NCI-H2029 (cell line): ENCODE measurements at regions not wholly inside any gene's neighbourhood (a gene's known extent, or its start where the extent isn't known, plus 50 kb on each side); places are given as distances from the start of the nearest gene placed in this dataset.
"Not testable (repeated sequence)": the region's sequence is repeated elsewhere in the genome, so short reads cannot be mapped to it uniquely, and the experiment has no call there.

Experiments
- DNase-seq: peaks from one replicate; lab custom pipeline; 2025; lab: John Stamatoyannopoulos, UW

- DNase-seq, result no peak
Observed at GRCh38 chr13:111587249-111587648, 266.8 kb downstream of the TEX29 start.

- DNase-seq, result no peak
Observed at GRCh38 chr13:111589321-111589720, 268.9 kb downstream of the TEX29 start.

DNA sequence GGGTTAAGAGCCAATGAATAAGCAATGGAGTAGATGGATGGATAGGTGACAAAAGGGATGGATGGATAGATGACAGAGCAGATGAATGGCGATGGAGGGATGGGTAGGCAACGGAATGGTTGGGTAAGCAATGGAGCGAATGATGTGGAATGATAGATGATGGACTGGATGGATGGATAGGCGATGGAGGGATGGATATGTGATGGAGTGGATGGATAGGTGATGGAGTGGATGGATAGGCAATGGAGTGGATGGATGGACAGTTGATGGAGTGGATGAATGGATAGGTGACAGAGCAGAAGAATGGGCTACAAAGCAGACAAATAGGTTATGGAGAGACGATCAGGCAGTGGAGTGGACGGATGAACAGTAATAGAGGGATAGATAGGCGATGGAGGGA, 269.6 kb downstream of the TEX29 start:
- DNase-seq, result no peak

DNA sequence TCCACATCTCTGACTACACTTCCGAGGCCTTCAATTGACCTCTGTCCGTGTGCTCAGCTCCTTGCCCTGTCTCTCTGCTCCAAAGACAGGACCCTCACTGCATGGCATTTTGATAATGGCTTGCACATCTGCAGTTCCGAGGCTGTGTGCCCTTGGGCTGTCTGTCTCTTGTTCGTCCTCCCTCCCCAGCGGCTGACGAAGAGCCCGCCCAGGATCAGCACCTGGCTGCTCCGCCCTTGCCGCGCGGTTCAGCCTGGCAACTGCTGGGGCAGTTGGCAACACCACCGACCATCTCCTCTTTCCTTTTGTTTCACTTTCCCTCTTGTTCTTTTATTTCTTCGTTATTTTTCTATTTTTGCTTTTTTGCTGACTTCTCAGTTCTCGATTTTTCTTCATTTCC, 270.4 kb downstream of the TEX29 start:
- peak; percentile 74 for DNase-seq

GRCh38 chr13:111593490-111593889, 273.0 kb downstream of the TEX29 start:
- DNase-seq, result not testable (repeated sequence)

DNA sequence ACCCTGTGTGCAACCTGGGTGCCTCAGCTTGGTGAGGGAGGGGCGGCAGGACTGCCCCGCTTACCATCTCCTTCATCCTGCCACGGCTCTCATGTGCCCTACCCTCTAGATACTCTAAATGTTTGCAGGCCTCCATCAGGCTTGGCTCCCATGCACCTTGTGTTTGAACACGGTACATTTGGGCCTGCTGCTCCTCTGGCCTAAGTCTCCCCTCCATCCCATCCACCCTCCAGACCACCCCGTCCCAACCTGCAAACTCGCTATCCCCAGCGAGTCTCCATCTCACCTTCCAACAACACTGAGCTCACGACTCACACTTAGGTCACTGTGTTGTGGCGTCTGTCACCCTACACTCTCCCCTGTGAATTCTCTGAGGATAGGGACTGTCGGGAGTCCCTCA, 274.2 kb downstream of the TEX29 start:
- DNase-seq, result no peak

GRCh38 chr13:111595276-111595675, 274.8 kb downstream of the TEX29 start:
- no peak for DNase-seq

DNA sequence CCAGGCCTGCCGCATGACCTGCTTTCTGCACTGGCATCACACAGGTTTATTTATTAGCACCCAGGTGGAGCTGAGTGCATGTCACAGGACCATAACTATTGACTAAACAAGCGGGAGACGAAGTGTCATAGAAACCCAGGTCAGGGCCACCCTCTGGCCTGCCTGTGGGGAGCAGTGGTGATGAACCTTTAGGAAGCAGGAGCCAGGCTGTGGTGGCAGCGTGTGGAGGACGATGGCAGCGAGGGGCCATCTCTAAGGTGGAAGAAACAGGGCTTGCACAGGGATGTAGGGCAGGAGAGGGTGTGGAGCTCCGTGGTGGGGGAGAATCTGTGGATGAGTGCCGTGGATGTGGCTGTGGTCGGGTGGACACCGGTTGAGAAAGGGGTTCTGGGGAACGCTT, 275.3 kb downstream of the TEX29 start:
- DNase-seq, result no peak

DNA sequence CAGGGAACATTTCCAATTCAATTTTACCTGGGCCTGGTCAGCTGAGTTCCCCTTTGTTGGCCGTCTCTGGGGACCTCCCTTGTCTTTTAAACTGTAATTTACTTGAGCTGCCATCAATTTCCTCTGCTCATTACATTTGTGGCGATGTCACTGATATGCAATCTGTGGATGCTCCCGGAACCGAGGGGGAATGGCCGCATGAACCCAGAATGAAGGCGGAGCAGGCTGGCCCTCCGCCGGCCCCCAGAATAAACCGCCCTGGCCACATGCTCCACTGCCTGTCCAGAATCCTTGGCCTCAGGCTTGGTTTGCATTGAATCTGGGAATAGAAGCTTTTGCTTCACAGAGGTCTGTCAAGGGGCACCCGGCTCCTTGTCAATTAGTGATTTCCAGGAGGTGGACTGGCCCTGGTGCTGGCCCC, 276.8 kb downstream of the TEX29 start:
- DNase-seq, result no peak

- no peak for DNase-seq
Observed at GRCh38 chr13:111597618-111598017, 277.2 kb downstream of the TEX29 start.

- DNase-seq, result peak; percentile 29
Observed at GRCh38 chr13:111598747-111599146, 278.3 kb downstream of the TEX29 start.

- DNase-seq, result no peak
Observed at GRCh38 chr13:111599791-111600190, 279.3 kb downstream of the TEX29 start.

- DNase-seq, result no peak
Observed at GRCh38 chr13:111602874-111603273, 282.4 kb downstream of the TEX29 start.

- no peak for DNase-seq
Observed at GRCh38 chr13:111604097-111604496, 283.7 kb downstream of the TEX29 start.

- no peak for DNase-seq
Observed at GRCh38 chr13:111608556-111608955, 288.1 kb downstream of the TEX29 start.

- no peak for DNase-seq
Observed at GRCh38 chr13:111609631-111610030, 289.2 kb downstream of the TEX29 start.

- DNase-seq, result peak; percentile 79
Observed at GRCh38 chr13:111610081-111610480, 289.6 kb downstream of the TEX29 start.

- DNase-seq, result no peak
Observed at GRCh38 chr13:111610879-111611278, 290.4 kb downstream of the TEX29 start.

DNA sequence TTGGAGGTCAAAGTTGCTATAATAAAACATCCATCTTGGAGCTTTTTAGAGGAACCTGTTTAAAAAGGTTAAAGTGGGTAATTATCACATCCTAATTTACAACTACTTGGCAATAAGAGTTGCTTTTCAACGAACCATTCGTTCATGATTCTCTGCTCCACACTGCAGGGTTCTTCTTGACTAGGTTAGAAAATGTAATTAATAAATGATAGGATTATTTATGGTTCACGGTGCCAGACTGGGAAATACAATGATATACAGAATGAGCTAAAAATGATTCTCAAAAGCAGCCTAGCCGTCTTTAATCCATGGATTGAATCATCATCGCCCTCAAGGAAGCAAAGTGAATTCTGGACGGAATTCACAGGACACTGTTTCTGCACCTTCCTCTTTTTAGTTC, 291.2 kb downstream of the TEX29 start:
- no peak for DNase-seq

- no peak for DNase-seq
Observed at GRCh38 chr13:111612886-111613285, 292.4 kb downstream of the TEX29 start.

DNA sequence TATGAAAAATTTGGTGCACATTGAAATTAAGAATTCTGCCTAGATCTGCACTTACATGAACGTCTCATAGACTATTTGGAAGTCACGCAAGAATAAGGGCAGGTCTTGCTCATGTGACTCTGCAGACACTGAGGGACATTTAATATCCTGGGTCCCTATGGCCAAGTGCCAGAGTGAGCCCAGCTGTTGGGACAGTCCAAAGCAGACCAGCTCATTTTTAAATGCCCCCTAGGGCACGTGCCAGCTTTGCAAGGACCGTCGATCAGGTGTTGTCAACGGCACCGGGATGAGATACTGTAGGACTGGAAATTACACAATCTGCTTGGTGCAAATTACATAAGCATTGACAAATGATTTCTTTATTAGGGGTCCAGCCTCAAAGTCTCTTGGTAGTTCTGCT, 293.6 kb downstream of the TEX29 start:
- peak; percentile 34 for DNase-seq

DNA sequence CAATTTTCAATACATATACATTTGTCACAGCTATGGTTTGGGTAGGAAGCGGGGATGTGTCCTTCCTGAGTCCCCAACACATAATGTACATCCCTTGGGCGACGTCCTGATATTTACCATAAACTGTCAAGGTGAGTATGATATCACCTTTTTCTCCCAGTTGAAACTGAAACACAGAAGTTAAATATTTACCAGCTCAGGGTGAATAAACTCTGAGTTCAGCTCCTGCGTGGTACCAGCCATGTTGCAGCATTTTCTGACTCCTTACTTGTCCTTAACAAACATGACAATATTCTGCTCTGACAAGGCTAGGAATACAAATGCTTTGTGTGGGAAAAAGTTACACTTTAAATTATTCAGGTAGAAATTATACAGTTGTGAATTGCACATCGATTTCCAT, 294.2 kb downstream of the TEX29 start:
- DNase-seq, result no peak

DNA sequence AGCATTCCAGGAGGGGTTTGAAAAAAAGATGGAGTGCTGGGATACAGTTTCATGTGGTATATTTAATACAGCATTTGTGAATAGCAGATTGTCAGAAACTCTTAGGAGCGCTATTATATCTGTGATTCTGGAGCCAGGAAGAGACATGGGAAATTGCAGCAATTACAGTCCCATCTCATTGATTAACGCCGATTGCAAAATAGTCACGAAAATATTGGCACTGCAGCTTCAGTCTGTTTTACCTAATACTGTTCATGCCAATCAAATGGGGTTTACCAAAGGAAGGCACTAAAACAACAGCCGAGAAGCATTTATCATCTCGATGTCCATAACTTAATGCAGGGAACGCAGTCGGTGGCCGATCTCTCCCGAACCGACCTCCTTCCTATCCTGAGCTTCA, 295.8 kb downstream of the TEX29 start:
- no peak for DNase-seq

DNA sequence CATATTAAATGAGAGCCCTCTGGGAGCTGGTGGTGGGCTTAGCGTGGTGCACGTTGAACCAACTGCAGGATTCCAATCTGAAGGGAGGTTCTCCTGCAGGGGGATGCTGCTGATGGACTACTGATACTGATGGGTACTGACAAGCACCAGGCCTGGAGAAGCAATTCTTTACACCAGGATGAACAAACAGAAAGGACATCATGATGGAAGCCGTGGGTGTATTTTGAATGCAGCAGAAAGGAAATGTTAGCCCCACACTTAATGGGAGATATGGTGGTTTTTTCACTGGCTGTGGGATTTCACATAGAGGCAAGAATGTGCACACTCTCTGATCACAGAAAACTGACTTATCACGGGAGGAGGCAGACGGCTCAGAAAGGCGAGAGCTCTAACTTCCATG, 299.7 kb downstream of the TEX29 start:
- no peak for DNase-seq

DNA sequence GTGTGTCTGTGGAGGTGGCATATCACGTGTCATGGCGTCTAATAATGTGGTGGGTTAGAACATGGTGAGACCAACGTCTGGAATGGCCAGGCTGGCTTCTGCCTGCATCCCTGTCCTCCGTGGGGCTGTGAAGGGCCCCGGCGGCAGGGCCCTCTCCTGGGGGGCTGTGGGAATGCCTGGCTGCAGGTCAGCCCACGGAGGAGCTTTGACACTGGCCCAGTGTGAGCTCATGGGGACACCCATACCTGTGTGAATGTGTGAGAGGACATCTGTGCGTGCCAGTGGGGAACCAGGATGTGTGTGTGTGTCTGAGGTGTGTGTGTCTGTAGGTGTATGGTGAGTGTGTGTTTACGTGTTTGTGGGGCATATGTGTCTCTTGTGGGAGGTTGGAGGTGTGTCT, 300.1 kb downstream of the TEX29 start:
- DNase-seq, result no peak
